Left forelimb (tissue), 1 donor: ENCODE measurements at regions not wholly inside any gene's neighbourhood (a gene's known extent, or its start where the extent isn't known, plus 50 kb on each side); places are given as distances from the start of the nearest gene placed in this dataset.

ENCODE experiments used
- DNase-seq: peaks from one replicate; pipeline ENCODE4 v3.0.0-alpha.2; 2018; ENCODE audit warnings: low spot score

DNA sequence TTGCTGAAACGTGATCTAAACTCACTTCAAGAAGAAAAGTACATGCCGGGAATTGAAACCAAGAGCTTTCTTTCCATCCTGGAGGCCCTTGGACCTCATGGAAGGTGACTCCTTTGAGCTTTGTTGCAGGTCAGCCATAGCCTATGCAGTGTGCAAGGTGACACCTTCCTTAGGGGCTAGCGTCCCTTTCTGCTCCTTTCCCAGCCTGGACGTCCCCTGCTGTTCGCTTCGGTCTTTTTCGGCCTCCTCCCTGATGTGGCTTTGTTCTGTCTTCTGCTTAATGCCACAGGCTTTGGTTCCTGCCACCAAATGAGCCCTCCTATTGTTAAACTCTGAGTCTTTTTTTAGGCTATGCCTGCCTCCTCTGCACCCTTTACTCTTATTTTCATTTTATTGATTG, 308.8 kb downstream of the BRINP2 start:
- no peak for DNase-seq

DNA sequence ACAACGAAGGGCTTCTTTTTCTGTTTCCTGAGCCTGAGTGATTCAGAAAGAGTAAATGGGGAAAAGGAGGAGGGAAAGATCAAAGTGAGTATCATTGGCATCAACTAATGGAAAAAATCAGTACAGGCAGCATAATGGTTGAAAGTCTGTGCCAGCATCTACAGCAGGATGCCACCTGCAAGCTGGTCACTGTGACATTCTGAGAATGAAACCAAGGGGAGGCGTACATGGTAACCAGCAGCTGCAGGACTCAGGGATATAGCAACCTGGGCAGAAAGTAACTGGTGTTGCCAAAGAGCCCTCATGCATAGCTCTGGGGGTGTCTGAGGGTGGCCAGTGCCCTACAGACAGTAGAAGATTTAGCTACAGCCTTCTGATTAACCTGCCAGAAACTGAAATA, 305.9 kb downstream of the BRINP2 start:
- no peak for DNase-seq

DNA sequence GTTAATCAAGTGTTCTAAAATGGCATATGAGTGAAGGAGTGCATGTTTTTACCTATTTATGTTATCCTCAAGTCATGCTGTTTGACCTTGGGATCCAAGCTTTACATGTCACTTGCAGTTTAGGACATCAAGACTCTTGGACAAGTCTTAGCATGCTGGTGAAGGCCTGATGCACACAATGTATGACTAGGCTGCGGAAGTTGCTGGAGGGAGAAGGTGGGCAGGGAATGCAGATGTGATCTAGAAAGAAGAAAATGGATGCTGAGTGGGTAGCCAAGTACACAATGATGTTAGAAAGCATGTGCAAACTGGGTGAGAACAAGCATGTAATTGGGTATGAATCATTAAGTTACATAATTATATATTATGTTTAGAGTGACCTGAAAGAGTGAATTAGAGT, 301.8 kb downstream of the BRINP2 start:
- no peak for DNase-seq

DNA sequence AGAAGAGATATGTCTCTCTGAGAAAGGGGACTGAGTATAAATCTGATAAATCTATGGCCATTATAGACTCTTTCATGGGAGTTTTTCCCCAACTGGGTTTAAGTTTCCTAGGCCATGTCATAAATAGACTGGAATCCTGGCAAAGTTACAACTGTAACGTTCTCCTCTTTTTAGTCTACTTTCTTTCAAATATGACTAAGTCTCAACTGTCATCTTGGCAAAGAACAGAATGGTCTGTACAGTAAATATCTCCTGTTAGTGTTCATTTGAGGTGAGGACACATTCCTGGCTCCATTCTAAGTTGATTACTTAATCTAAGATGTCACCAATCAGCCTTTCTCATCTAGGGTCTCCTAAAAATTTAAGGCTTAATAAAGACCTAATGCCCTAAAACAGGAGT, 300.5 kb downstream of the BRINP2 start:
- no peak for DNase-seq

DNA sequence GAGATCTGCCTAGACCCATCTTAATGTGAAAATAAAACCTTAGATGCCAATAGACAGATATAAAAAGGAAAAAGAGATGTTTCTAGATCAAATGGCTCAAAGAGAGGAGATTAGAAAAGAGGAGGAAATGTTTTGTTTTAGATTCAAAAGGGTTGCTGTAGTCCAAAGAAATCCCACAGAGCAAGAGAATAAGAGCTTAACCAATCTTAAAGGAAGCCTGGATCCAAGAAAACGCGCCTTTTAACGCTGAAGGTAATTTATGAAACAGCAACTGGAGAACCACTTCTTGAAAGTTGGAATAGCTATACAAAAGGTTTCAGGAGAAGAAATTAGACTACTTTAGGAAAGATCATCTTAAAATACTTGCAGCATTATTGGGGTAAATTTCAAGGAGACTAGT, 298.8 kb downstream of the BRINP2 start:
- DNase-seq, result no peak

DNA sequence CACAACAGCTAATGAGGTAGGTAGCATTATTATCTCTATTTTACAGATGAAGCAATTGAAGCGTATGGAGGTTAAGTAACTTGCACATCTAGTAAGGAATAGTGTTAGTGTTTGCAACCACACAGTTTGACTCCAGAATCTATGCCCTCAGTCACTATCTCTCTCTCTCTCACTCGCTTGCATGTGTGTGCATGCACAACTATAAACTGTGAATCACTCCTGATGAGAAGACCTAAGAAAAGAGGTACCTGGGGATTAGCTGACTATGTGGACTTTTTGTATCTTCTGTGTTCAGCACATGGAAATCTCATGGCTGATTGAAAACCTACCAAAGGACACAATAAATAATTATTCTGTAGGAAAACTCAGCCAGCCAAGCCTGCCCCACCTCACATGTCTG, 295.5 kb downstream of the BRINP2 start:
- DNase-seq, result no peak

DNA sequence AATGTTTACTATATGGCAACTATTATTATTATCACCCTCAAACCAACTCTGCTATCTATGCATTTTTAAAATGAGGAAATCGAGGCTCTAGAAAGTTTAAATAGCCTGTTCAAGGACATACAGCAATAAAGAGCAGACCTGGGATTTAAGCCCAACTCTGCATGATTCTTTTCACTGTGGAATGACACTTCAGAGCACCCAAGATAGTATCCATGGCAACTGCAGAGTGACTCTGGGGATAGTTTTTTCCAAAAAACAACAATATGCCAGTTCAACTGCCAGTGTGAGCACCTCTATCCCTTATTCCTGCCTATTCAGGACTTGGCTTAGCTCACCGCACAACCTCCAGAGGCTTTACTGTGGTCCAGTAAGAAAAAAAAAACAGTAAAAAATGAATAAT, 293.9 kb downstream of the BRINP2 start:
- DNase-seq, result no peak

DNA sequence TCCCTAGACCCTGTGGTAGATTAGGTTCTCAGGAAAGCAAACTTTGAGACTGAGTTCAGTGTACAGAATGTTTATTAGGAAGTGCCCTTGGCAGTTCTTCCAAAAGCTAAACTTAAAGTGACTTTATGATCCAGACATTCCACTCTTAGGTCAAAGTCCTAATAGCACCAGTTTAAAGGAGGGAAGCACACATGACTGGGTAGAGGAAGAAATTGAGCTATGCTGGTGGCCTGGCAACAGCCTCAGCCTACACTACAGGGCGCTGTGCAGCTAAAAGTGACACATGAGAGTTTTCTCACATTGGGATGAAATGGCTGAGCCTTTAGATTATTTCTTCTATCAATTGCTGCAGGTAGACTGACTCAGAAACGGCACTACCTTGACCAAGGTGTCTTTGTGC, 280.4 kb downstream of the BRINP2 start:
- no peak for DNase-seq

DNA sequence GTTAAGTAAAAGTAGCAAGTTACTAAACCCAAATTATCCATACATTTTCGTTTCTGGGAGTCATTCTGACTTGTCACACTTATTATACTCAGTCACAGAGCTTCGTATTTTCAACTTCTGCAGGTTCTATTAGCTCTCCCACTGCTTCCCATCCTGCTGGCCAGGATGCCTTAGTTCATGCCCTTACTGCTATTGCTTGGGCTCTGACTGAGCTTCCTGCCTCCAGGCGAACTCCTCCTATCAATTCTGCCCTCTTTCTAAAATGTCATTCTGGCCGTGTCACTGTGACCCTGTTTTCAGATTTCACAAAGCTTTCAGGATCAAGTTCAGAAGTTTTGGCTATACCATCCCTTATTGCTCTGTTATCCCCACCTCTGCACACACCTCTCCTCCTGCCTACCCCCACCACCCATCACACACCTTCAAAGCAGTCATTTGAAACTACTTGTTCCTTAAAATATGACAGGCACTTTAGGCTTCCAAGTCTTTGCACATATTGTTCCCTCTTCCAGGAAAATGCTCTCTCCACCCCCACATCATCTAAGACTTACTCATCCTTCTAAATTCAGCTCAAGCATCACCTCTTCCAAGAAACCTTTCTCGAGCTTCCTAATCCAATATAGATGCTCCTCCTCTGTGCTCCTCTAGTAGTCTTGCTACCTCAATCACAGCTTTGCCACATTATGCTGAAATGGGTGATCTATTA, 278.0 kb downstream of the BRINP2 start:
- no peak for DNase-seq

DNA sequence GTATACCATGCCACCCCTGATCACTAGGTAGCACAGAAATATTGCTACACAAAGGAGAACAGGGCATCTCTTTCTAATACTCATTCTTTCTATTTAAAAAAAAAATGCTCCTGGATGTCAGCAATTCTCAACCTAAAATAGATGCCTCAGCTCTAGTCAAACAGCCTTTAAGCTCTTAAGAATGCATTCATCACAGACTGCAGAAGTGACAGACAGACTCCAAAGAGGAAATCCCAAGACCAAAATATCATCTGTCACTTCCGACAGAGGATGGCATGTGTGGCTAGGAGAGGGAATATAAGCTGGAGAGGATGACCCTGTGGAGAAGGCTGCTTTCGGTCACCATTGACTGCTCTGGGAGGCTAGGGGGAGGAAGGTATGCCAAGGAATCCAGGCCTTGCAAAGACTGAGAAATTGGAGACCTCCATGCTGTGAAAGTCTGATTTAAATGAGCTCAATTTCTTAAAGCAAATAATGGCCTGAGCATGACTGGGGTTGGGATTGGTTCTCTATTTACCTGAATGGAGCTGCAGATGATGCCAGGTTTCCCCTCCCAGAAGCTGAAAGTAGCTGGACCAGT, 277.4 kb downstream of the BRINP2 start:
- no peak for DNase-seq

DNA sequence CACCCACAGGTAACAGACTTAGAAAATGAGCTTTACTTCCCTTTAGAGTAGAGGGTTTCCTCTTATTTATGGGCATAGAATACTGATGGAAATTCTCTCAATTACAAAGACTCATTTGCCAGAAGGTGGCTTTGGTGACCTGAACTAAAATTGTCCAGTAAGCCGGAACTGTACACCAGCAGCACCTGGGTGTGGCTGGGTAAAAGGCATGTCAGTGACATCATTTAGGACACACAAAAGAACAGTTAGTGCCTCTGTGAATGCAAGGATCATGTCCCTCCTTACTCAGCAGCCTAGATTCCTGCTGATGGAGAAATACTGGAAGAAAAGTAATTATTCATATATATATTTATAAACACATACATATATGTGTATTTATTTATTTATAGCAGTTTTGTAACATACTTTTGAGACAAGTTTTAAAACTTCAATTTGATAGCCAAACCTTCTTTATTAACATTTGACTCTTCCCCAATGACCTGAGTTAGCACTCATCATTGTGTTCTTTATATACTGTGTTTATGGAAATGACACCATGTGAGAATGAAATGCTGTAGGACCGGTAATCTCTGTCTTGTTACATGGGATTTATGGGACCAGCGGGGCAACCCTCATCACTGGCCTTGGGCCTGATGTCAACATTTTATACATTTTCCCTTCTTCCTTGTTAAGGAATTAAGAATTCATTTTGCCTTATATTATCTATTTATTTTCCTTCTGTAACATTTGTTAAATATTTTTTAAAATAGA, 274.4 kb downstream of the BRINP2 start:
- no peak for DNase-seq

DNA sequence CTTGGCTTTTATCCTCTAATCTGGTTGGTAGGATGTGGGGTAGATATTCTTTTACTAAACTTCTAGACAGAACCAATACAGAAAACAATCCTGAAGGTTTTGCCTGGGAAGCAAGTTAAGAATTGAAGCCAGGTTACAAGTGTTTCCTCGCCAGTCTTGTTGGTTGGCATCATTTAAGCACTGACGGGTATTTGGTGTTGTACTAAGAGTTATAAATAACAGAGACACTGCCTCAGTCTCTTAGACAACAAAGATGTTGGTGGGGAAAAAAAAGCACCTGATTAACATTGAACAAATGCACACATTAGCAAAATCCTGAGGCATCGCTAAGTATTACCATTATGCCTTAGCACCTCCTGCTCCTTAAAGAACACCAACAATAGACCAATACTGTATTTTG, 272.2 kb downstream of the BRINP2 start:
- DNase-seq, result no peak

DNA sequence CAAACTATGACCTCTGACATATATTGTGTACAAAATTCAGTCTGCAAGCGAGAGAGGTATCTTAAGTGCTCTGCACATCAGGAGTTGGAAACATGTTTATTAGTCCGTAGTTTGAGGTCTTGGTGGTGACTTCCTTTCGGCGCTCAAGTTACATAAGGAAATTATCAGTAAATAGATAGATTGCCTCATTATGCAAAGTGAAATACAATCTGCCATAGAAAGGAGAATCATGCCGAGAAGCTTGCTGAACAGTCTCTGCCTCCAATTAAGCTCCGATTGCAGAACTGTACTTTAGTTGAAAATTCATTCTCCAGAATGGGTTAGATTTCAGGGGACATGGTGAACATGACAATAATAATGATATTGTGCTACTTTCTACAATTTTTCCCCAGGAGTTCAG, 271.8 kb downstream of the BRINP2 start:
- DNase-seq, result no peak

DNA sequence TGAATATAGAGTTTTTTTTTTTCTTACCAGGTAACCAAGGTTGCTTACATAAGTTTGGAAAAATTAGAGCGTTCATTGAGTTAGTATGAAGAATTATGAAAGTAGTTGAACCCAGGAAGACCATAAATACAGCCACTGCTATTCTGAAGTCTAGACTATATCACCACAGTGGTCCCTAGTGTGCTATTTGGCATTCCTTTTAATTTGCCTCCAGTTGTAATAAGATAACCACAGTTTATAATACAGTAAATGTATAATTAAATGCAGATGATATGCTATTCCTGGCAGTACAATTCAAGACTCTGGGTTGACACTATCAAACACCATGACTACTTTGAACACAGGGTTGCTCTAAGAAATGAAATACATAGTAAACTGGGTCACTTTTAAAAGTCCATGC, 270.5 kb downstream of the BRINP2 start:
- no peak for DNase-seq

DNA sequence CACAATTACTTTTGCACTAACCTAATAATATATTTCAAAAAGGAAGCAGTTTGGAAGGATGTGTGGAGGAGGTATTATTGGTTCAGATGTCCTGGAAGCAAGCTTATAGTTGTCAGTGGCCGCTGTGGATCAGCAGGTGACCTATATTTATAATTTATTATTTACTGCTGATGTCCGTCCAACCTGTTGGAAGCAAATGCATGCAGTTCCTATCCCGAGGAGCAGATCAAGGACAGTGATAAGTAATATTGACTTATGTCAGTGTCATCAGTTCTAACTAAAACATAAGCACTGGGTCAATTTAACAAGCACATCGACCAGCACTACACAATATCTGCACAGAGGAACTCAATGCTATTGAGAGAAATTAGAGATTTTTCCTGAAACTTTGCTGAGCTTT, 270.1 kb downstream of the BRINP2 start:
- DNase-seq, result no peak

DNA sequence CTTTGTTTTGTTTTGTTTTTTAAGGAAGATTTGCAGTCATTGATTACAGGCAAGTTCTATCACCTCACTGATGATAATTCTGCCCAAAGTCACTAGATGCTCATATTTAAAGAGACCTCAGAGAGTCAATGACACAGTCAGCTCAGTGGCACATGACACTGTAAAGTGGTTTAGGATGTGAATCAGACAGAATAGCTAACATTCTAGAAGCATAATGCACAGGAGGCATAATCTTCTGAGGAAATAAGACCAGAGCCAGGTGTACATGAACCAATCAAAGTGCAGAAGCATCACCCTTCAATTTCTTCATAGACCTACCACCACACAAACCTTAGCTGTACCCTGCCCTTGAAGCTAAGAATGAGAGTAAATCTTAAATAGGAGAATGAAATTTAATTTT, 268.5 kb downstream of the BRINP2 start:
- no peak for DNase-seq

DNA sequence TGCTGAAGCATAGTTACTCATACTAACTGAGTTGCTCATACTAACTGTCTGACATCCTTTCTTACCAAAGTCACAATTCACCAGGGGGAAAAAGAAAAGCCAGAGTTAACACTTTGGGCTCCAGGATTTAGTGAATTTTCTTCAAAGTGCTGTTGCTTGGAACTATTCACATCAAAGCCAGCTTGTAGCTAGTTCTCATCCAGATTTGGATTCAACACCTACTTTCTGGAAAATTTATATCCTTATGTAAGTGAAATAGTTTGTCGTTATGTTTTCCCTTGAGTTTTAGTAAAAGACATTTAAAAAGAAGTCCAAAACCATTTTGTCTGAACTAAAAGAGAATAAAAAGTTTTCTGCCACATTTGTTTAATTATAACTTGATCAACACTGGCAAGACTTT, 264.6 kb downstream of the BRINP2 start:
- no peak for DNase-seq

DNA sequence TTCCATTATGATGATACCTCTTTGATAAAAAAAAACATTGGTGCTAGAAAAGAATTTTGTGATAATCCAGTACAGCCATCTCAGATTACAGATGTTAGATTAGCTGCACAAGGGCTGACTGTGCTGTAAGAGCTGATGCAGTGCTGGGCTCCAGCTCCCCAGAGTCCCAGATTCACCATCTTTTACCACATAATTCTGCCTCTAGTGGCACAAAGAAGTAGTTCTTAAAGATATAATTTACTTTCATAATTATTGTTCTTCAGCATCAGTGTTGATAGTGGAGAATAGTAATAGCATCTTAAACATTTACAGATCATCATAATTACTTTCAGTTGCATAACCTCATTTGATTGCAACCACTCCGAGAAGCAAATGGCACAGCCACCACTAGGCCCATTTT, 262.1 kb downstream of the BRINP2 start:
- no peak for DNase-seq

DNA sequence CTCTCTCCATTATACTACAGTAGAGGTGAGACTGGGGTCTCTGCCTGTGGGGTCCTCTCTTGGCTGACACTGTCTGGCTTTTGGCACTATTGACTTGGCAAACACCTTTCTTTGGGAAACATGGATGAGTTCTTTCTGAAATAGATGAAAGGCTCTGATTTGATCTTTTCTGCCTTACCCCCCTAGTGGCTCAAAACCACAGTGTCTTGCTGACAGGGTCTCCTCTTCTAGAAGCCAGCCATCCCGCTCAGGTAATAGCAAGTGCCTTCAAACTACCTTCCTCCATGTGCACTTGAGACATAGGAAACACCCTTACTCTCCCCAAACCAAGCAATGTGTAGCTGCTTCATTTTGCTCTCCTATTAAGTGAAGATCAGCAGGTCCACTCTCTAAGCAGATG, 260.4 kb downstream of the BRINP2 start:
- no peak for DNase-seq

DNA sequence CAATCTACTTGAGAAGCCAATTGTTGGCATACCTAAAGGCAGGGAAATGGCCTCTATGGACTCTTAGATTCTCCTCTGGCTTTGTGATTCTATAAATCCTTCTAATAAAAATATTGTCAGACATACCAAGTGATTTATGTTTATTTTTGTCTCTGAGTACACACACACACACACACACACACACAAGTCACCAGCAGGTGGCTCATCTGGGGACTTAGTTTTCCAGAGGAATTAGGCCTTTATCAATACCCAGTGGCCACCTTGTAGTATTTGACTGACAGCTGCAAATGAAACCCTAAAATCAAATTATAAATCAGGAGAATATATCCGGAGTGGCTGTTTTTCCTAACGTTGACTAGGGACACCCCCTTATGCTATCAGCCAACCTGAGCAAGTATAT, 258.5 kb downstream of the BRINP2 start:
- DNase-seq, result no peak

DNA sequence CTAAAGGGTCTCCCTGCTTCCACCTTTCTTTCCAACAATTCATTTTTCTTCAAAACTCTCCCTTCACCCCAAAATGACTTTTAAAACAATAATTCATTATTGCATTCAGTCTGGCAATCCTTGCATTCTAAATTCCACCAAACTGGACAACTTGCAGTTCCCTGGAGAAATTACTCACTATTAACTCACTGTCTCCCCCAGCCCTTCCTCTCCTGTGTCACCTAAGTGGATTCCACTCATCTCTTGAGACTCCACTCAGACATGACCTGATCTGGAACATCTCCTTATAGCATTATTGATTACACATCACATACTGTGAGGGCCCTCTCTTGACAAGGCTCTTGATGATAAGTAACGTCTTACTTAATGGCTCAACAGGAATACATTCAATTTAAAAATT, 257.1 kb downstream of the BRINP2 start:
- DNase-seq, result no peak

DNA sequence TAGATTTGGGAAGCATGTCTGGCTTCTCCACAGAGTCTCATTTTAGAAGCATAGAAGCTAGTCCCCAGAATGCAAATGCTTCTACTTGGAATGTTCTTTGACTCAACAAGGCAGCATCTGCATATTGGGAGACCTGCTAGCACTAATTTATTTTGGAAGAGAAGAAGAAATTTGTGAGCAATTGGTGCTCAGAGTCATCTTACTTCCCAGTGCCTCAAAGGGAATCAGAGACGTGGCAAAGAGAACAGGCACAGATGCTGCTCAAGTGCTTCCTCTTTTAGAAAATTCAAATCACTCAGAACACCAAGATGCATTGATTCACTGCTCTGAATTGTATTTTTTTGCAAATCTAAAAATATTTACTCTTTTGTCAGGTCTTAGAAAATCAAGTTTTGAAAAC, 255.7 kb downstream of the BRINP2 start:
- no peak for DNase-seq

DNA sequence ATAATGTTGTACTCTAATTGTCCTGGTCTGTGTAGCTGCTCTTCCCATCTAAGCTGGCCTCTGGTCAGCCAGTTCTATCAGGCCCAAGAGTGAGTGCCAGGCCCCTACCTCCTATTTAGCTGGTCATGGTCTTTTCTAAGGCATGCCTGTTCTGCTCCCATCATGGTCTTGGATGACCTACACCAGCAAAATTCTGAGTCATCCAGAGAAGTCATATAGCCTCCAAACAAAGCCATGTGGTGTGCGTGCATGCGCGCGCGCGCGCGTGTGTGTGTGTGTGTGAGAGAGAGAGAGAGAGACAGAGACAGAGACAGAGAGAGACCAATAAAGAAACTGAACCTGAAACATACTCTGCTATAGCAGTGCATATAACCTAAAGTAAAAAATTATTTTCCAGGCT, 254.4 kb downstream of the BRINP2 start:
- no peak for DNase-seq

DNA sequence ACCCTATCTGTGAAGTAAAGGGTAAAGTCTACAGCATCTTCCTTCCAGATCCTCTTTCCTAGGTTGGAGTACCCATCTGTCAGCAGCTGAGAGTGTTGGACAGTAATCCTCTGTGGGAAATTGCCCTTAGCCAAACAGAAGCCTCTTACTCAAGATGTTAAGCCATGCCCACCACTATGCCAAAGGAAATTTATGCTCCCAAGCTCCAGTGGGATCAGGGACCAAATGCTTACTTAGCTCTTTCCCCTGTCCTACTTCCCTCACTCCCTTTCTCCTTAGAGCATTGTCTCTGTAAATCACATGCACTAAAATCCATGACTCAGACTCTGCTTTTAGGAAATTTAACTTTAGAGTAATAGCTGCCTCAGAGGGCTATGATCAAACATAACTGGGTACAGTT, 254.0 kb downstream of the BRINP2 start:
- no peak for DNase-seq
